GM19452 (cell line): ENCODE measurements at regions not wholly inside any gene's neighbourhood (a gene's known extent, or its start where the extent isn't known, plus 50 kb on each side); places are given as distances from the start of the nearest gene placed in this dataset.

ENCODE experiments used
- ATAC-seq: cut with Tn5 transposase; IDR thresholded peaks from one replicate; pipeline ENCODE4 v1.9.1; 2021; ENCODE audit not compliant: unreplicated experiment

DNA sequence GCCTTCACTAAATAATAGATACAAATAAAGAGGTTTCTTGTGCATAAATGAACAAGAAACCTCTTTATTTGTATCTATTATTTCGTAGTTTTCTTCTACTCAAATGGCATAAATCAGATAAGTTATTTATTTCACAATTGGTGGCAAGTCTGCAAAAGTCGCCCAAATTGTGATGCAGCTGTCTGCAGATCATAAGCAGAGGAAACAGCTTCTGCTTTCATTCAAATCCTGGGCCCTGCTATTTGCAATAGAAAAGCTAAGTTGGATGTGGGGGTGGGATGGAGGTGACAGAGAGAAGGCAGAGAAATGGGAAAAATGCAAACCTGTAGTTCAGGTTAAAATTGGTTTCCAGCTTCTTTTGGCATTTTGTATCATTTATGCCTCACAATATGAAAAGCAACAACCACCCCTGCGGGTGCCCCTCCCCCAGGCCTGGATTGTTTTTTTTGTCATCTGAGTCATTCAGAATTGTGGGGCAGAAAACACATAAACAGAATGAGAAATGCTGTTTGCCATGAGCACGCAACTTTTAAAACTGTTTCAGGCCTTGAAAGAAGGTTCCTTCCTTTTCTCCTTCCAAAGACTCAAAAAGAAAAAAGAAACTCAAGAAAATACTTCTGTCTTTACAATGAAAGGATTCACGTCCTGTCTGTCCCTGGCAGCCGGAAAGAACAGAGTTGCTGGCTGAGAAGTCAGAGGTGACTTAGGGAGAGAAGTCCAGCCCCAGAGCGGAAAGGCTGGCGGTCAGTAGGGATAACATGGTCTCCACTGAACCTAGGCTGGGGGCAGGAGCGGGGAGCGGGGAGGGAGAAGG lies 132.9 kb downstream of the BAMBI start:
- ATAC-seq: no peak

DNA sequence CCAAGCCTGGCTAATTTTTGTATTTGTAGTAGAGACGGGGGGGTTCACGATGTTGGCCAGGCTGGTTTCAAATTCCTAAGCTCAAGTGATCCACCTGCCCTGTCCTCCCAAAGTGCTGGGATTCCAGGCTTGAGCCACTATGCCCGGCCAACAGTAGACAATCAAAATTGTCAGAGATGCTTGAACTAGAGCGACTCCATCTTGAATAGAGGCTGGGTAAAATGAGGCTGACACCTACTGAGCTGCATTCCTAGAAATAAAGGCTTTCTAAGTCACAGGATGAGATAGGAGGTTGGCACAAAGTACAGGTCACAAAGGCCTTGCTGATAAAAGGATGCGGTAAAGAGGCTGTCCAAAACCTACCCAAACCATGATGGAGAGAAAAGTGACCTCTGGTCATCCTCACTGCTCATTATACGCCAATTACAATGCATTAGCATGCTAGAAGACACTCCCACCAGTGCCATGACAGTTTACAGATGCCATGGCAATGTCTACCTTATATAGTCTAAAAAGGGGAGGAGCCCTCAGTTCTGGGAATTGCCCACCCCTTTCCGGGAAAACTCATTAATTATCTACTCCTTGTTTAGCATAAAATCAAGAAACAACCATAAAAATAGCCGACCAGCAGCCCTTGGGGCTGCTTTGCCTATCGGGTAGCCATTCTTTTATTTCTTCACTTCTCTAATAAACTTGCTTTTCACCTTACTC lies 134.5 kb downstream of the BAMBI start:
- ATAC-seq: no peak

DNA sequence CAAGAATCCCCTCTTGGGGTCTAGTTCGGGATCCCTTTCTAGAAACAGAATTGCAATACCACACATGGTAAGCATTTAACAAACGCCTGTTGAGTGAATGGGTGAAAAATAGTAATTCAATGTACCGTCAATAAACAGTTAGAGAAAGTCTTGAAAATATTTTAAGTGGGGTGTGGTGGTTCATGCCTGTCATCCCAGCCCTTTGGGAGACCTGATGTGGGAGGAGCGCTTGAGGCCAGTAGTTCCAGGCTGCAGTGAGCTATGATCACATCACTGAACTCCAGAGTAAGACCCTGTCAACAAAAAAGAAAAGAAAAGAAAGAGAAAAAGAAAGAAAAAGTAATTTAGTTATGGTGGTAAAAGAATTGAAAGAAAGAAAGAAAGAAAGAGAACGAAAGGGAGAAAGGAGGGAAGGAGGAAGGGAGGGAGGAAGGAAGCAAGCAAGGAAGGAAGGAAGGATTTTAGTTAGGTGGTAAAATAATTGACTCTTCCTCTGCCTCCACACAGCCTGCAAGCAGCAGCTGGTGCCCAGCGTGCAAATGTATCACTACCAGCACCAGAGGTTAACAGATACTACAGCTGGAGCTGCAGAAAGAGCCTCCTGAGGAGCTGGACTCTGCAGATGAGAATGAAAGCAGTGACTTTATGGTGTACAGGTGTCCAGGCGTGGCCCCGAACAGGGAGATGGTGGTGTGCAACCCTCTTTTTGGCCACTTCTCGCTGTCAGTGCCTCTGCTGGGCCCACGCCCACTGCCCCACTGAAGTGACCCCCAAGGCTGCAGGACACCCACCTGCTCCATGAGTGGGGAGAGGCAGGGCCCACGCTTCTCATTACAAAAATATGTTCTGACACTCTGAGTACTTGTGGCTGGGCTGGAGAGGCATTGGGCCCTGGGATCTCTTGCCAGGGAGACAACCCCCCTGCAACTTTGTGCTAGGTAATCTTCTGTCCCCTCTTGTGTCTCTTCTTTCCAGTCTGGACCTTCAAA lies 135.4 kb downstream of the BAMBI start:
- no peak for ATAC-seq

DNA sequence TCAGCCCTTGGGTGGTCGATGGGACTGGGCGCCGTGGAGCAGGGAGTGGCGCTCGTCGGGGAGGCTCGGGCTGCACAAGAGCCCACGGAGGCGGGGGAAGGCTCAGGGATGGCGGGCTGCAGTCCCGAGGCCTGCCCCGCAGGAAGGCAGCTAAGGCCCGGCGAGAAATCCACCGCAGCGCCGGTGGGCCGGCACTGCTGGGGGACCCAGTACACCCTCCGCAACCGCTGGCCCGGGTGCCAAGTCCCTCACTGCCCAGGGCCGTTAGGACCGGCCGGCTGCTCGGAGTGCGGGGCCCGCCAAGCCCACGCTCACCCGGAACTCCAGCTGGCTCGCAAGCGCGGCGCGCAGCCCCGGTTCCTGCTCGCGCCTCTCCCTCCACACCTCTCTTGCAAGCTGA lies 138.4 kb downstream of the BAMBI start:
- no peak for ATAC-seq

DNA sequence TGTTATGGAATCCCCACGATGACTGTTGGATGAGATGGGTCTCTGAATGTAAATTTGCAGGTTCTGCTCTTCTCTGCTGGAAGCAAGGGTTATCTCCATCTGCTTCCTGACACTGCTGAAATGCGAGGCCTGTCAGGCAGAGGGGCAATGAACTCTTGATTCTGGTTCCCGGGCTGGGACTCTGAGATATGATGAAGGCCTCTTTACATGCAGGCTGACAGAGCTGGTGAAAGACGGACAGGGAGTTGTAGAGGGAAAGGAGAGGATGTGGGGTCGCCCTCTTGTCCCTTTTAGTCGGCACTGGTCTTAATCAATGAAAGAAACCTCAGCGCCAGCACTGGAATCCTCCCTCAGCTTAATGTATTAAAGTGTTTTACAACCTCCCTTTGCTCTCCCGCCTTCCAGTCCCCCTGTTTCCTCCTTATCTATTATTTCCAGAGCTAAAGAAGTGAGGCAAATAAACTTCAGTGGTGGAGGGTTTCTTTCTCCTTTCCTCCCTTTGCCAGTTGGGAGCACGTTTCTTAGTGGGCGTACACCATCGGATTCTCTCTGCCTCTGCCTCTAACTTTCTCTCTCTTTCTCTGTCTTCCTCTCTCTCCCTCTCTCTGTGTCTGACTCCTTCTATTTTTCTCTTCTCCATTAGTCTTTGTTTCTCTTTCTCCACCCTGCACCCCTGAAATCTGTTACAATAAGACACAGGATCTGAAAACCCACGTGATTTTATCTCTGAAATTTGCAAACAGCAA lies 145.6 kb downstream of the BAMBI start:
- ATAC-seq: no peak

DNA sequence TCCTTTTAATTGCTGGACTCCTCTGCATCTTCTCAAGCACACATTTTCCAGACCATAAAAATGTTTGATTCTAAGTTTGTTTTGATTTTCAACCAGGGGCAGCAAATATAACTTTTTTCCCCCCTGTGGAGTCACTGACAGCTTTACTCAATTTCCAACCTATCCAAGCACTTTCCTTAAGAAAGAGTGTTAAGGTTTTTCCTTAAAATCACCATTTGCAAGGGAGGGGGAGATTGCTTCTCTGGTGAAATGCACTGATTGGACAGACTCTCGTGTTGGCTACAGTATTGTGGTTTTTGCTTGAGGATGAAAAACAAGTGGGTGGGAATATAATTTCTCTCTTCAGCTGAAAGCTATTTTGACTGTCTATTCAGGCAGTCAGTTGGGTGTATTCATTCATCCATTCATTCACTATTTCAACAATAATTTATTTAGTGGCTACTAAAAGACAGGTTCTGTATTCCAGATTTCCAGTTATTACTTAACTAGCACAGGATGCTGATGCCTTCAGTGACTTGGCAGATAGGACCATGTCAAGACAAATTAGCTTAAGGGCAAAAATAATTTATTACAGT lies 146.3 kb downstream of the BAMBI start:
- no peak for ATAC-seq

DNA sequence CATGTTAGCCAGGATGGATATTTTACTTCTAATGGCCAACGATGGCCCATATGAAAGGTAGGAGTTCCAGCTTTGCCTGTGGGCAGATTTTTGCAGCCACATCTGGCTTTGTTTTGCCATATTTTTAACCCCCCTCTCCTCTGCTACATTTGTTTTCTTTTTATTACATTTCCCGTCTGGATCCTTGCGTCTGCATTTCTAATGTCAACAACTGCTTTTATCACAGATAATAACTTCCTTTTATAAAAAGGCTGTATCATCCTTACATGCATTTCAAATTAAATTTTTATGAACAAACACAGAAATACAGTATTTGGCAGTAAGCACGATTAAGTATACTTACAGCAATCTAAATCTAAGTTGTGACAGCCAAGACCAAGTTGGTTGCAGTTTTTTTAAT lies 156.0 kb downstream of the BAMBI start:
- ATAC-seq: no peak

DNA sequence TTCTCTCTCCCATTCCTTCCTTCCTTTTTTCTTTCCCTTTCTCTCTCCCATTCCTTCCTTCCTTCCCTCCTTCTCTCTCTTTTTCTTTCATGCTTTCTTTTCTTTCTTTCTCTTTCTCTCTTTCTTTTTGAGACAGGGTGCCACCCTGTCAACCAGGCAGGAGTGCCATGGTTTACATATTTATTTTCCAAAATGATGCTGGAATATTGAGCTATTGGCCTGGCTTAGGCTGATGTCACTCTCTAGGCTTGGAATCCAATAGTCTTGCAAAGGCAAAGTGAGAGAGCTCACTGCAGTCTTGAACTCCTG lies 159.1 kb downstream of the BAMBI start:
- no peak for ATAC-seq

DNA sequence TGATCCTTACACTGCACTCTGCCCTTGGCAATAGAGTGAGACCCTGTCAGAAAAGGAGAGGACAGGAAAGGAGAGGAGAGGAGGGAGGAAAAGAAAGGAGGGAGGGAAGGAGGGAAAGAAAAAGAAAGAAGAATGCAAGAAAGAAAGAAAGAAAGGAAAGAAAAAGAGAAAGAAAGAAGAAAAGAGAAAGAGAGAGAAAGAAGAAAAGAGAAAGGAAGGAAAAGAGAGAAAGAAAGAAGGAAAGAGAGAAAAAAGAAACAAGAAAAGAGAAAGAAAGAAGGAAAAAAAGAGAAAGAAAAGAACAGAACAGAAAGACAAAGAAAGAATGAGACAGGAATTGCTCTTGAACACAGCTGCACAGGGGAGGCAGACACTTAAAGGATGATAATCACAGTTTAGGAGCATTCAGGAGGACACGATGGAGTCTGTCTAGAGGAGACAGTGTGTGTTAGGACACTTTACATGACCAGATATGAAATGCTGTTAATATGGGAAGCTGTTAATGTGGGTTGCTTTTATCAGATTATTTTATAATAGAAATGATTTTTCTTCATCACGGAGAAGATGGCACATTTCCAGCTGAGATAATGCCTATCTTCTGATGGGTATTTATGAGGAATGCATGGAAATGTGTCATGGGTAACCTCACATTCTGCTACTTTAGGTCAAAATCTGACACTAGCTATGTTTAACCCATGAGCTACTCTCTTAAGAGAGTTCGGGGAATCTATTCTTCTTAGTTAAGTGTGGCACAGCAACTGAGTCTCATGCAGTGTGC lies 160.5 kb downstream of the BAMBI start:
- no peak for ATAC-seq

DNA sequence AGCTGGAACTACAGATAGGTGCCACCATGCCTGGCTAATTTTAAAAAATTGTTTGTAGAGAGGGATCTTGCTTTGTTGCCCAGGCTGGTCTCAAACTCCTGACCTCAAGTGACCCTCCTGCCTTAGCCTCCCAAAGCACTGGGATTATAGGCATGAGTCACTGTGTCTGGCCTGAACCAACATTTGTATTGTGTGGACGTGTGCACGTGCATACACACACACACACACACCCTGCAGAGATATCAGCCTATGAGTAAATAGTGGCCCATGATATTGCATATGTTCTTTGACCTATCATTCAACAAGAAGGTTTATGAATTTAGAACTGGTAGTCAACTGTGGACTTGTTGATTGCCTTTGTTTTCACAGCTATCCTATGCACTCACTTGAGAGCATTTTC lies 161.6 kb downstream of the BAMBI start:
- no peak for ATAC-seq

DNA sequence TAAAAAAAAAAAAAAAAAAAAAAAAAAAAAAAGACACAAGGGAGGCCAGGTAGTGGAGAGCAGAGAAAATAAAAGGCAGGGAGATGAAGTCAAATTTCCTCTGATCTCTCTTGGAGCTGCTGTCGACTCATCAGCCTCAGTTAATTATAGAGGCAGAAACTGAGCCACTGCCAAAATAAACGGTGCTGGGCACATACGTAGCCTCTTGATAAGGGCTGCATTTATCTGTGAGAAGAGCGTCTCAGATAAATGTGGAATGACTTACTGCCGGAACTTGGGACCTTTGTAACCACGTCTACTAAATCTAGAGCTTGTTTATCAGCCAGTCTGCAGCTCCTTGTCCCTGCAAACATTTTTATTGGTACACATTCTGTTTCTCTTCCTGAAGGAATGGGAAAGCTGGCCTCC lies 162.3 kb downstream of the BAMBI start:
- ATAC-seq: no peak

DNA sequence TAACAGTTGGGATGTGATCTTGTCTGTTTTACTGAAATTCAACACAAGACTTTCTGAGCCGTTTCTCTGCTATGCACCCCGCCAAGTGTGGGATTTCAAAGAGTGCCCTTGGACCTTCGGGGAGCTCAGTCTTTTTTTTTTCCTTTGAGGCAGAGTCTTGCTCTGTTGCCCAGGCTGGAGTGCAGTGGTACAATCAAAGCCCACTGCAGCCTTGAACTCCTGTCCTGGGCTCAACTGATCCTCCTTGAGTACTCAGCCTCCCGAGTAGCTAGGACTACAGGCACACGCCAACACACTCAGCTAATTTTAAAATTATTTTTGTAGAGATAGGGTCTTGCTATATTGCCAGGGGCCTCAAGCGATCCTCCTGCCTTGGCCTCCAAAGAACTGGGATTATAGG lies 162.9 kb downstream of the BAMBI start:
- no peak for ATAC-seq

DNA sequence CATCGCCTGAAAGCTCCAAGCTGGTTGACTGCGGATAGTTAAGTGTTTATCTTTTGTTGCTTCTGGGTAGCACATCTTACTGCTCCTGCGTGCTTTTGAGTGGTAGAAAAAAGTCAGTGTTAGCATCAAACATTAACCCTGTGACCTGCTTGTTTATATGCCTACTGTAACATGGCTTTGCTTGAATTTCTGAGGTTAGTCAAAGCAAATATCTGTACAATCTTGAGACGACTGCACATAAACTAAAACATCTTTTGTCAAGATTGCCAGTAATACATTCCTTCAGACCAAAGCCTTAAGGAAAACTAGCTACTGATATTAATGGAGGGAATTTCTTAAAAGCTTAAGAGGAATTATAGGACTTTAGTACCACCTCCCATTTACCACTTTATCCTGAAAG lies 163.7 kb downstream of the BAMBI start:
- no peak for ATAC-seq

DNA sequence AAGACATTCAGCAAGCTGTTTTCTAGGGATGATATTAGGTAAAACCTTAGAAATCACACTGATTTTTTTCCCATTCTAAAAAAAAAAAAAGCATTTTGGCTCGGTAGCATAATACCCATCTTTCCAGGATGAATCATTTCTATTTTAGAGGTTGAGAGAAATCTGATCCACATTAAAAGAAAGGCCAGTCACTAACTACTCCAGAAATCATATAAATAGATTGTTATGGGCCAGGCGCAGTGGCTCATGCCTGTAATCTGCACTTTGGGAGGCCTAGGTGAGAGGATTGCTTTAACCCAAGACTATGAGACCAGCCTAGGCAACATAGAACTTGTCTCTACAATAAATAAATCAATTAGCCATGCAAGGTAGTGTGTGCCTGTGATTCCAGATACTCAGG lies 164.3 kb downstream of the BAMBI start:
- ATAC-seq: no peak

DNA sequence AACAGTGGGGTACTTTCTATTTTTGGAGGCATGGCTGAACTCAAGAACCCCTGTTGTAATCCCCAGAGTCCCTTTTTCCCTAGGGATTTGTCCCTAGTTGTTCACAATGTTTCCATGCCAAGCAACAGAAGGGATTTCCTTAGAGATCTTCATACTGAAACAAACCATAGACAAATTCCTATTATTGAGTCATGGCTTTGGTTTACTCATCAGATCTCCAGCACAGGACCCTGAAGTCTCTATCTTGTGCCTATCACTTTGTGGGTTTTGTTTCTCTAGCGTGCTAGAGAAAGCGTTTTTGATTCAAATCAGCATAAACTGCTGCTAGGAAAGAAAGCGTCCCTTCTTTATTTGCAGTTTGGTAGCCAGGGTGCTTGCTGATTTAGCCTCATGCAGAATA lies 165.0 kb downstream of the BAMBI start:
- ATAC-seq: no peak

DNA sequence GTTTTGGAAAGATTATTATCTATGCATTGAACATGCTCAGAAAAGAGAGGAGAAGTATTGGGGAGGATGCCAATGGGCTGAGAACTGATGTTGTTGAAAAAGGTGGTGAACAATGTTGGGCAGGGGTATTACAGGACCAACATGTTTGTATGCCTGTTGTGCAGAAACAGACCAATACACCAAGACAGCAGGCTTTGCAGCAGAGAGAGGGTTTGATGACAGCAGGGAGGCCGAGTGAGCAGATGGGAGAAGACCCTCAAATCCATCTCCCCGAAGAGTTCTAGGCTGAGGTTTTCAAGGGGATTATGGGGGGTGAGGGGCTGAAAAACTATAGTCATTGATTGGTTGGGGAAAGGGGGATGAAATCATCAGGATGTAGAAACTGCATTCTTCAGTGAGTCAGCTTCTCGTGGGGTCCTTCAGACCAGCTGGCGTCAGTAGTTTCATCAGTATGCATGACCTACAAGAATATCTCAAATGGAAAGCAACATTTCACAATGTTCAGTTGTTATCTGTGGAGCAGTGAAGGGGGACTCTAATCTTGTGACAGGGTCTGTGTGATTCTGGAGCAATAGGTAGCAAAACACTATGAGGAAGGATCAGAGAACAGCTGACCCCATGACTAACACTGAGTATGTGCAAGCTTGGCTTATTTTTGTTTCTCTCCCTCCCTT lies 167.8 kb downstream of the BAMBI start:
- no peak for ATAC-seq

DNA sequence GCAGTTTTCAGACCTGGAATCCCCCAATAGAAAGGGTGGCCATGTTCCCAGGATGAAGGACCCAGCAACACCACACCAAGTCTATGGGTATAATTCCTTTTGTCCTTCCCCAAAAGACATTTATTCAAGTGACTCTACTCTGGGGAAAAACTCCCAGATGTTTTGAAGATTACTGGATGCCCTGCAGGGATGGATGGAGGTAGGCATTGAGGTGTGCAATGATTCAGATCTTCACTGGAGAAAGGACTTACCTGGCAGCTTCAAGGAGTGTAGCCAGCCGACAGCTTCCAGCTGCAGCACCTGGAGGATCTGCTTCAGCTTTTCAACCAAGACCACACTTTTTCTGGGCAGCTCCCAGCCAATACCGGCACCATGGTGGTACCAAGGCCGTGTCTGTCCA lies 172.0 kb downstream of the BAMBI start:
- no peak for ATAC-seq

DNA sequence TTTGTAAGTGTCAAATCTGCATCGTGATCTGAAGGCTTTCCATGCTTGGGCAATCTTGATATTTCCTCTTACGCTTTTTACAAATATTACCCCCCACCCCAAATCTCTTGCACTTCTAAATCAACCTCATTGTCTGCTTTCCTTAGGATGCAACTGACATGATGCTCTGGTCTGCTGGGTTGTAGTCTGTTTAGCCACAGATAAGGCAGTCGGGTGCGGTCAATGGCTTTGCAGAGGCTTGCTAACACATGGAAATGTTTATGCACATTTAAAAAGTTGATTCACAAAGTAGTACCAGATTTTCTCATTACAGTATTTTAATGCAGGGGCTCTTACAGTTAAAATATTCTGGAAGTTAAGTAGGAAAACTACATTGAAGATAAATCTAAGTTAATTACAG lies 172.5 kb downstream of the BAMBI start:
- ATAC-seq: no peak

DNA sequence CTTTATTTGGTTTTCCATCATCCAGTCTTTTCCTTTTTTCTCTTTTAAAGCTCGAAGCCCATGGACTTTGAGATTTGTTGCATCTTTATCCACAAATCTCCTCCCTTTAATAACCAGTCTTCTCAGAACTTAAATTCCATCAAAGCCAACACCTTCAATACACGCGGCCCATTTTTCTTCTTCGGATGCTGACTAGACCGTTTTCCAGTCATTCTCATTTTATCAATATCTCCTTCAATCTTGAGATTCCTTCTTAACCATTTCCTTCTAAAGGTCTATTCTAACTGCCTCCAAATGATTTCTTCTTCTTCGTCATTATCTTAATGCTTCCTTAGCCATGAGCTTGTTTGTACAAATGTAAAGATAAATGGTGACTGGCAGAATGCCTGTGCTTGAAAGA lies 173.5 kb downstream of the BAMBI start:
- no peak for ATAC-seq
